CD4-positive, alpha-beta T cell treated with Interleukin-10 for 1 hour (primary cell): ENCODE measurements at regions not wholly inside any gene's neighbourhood (a gene's known extent, or its start where the extent isn't known, plus 50 kb on each side); places are given as distances from the start of the nearest gene placed in this dataset.

Source experiments
- DNase-seq: peaks from one replicate; pipeline ENCODE4 v3.0.0-alpha.2; 2020

DNA sequence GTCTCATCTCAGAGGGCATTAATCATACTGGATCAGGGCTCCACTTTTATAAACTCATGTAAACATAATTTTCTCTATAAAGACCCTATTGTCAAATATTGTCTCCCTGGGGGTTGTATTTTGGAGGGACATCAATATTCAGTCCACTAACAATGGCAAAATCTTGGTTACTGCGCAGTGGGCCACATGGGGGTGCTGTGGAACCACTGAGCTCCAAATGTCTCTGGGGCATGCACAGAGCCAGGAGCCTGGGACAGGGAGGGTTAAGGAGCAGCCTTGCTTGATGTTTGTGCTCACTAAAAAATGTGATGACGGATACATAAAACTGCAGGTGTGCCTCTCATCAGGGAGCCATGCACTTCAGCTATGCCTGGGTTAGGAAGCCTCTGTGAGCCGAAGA is 62.1 kb upstream of the PRSS58 start:
- DNase-seq: peak; percentile 56

DNA sequence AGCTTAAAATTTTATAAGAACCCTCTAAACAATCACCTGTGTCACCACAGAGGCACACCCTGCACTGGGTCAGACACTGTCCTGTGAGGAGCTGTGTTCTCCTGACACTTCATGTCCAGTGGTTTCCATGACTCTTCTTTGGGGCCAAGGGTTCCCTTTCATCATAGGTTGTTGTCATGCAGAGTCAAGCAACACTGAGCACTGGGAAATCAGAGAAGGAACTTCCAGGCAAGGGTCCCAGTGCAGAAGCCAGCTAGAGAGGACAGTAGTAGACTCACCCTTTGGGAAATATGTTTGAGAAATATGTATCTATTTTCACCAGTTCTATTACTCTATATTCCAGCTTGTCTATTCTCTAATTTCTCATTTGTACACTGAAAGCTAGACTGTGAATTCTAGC is 56.4 kb upstream of the PRSS58 start:
- no peak for DNase-seq

DNA sequence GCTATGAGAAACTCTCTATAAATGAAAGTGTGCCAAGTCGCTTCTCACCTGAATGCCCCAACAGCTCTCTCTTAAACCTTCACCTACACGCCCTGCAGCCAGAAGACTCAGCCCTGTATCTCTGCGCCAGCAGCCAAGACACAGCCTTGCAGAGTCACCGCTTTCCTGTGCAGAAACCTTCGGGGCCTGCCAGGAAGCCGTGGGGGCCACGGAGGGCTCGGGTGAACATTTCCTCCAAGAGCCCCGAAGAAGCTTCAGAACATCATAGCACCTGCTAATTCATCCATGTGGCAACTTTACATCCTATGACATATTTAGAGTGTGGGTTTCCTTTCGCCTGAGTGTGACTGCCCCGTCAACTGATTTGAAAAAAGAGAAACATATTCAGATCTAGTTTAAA is 55.7 kb upstream of the PRSS58 start:
- no peak for DNase-seq

DNA sequence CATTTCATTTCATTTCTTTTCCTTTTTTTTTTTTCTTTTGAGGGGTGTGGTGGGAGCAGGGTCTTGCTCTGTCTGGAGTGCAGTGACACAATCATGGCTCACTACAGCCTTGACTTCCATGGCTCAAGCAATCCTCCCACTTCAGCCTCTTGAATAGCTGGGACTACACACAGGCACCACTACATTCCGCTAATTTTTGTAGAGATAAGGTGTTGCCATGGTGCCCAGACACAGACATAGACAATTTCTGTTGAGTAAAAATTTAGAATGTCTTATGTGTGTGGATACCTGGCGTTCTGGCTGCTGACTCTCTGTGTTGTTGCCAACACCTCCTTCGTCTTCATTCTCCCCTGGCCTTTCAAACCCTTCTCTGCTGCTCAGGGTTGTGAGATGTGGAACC is 54.0 kb upstream of the PRSS58 start:
- no peak for DNase-seq

DNA sequence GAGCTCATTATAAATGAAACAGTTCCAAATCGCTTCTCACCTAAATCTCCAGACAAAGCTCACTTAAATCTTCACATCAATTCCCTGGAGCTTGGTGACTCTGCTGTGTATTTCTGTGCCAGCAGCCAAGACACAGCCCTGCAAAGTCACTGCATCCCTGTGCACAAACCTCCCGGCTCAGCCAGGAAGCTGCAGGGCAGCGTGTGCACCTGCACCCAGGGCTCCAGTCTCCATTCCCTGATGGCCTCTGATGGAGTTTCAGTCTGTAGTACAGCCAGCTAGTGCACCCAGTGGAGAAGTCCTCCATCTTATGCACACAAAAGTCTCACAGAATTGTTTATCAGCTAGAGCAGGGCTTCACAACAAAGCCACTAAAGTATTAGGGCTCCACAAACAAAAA is 51.1 kb upstream of the PRSS58 start:
- no peak for DNase-seq

DNA sequence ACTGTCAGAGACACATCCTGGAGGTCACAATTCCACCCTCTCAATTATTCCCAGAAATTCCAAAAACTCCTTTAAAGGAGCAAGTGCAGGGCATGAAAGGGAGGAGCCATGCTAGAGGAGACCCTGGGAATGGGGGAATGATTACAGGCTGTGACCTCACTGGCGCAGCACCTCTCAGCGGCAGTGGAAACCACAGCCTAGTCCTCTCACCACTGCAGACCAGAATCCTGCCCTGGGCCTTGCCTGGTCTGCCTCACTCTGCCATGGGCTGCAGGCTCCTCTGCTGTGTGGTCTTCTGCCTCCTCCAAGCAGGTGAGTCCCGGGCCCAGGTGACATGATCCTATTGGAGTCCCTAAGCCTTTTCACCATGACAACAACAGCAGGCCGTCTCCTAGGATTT is 50.5 kb upstream of the PRSS58 start:
- no peak for DNase-seq
